Pons (tissue), 1 donor: ENCODE measurements at regions not wholly inside any gene's neighbourhood (a gene's known extent, or its start where the extent isn't known, plus 50 kb on each side); places are given as distances from the start of the nearest gene placed in this dataset.
"Not testable (repeated sequence)": the region's sequence is repeated elsewhere in the genome, so short reads cannot be mapped to it uniquely, and the experiment has no call there.

Experiments
- DNase-seq: peaks from one replicate; pipeline ENCODE4 v3.0.0-alpha.2; 2016; ENCODE audit warnings: low spot score

DNA sequence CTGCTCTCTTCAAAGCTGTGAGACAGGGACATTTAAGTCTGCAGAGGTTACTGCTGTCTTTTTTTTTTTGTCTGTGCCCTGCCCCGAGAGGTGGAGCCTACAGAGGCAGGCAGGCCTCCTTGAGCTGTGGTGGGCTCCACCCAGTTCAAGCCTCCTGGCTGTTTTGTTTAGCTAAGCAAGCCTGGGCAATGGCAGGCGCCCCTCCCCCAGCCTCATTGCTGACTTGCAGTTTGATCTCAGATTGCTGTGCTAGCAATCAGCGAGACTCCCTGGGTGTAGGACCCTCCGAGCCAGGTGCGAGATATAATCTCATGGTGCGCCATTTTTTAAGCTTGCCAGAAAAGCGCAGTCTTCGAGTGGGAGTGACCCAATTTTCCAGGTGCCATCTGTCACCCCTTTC lies 1595.8 kb downstream of the NLGN4Y start:
- not testable (repeated sequence) for DNase-seq

DNA sequence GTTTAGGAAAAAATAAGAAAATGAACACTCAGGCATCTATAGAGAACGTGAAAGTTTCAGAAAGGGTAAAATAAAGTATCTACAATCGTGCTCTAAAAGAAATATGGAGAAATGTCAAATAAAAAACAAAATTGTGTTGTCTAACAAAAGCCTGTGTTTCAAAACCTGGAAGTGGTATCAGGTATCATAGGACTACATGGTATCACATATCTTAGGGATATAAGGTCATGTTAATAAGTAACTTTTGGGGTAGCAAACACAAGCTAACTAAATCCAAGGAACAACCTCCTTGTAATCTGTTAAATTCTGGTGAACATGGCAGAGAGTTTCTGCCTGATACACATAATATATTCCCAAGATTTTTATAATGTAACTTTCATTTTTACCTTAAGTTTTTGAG lies 1597.7 kb downstream of the NLGN4Y start:
- DNase-seq: no peak

DNA sequence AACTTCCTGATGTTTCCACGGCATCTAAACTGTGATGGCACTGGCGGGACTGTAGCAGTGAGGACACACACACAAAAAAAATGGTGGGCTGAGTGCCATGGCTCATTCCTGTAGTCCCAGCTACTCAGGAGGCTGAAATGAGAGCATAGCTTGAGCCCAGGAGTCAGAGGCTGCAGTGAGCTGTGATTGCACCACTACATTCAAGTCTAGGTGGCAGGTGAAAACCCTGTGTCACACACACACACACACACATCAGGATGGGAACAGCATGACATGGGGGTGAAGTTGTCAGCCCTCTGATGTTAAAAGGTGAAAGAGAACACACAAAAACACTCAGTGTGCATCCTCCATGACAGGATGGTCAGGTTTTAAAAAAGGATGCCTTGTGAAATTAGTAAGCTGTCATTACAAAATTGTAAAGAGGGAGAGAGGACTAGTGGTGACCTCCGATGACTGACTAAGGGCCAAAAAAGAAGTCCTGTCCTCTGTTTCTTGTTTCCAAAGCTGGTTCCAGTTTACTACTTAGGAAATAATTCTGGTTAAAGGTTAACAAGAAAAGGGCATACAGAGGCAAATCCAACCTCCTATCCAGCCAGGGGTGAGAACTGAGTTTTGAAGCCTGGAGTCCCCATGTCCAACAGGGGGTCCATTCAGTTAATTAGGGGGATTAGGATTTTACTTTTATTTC lies 1600.4 kb downstream of the NLGN4Y start:
- DNase-seq: no peak

DNA sequence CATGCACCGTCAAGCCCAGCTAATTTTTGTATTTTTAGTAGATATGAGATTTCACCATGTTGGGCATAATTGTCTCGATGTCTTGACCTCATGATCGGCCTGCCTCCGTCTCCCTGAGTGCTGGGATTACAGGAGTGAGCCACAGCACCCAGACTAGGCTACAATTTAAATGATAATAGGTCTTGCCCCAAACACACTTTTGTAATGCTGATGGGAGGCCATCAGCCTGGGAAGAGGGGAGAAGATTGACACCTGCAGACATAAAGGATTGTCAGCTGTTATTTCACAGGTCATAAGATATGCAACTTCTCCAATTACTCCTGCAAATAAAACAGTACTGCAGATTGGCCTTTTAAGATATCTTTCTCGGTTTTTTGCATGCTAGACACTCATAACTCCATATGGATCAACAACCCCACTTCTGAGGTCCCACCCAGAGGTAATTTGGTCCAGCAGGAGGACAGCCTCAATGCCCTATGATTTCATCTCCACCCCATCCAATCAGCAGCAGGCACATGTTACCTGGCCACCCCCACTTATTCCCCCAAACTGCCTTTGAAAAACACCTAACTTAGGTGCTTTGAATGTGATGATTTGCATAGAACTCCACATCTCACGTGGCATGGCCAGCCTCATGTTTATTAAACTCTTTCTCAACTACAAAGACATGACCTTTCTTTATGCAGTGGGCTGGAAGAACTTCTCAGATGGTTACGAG lies 1612.4 kb downstream of the NLGN4Y start:
- DNase-seq: no peak

DNA sequence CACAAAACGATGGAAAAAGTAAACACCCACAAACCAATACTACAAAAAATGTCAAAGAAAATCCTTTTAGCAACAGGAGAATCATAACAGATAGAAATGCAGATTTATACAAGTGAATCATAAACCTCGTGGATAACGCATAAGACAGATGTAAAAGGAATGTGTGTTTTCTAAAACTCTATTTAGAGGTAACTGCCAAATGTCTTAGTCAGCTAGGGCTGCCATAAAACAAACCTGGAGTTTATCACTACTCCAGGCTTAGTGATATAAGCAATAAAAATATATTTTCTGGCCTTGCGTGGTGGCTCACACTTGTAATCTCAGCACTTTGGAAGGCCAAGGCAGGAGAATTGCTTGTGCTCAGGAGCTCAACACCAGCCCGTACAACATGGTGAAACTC lies 1633.5 kb downstream of the NLGN4Y start:
- no peak for DNase-seq

DNA sequence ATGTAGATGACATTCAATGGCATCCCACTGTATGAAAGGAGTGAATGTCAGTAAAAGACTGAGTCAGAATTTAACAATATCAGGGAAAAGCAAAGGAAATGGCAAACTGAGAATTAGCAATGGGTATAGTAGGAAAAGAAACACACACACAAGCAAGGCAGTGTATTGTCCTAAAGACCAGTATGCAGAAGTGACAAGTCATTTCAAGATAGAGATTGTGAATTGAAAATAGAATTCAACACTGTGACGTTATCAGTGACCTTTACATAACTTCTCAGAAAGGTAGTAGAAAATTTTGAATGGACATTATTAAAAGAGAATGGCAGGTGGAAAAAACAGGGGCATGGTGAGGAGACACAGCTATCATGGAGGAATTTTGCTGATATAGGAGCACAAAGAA lies 1651.4 kb downstream of the NLGN4Y start:
- DNase-seq: not testable (repeated sequence)

DNA sequence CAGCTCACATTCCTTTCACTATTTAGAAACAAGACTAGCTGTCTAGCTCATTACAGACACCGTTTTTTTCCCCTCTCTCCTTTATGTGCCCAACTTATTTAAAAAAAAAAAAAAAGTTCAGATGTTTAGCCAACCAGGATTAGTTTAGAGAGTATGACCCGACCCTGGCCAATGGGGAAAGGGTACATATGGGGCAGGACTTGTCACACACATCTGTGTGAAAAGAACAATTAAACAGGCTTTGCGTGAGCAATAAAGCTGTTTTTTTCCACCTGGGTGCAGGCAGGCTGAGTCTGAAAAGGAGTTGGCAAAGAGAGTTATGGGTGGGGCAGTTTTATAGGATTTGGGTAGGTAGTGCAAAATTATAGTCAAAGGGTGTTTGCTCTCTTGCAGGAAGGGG lies 1674.5 kb downstream of the CDY2B start:
- DNase-seq: not testable (repeated sequence)

DNA sequence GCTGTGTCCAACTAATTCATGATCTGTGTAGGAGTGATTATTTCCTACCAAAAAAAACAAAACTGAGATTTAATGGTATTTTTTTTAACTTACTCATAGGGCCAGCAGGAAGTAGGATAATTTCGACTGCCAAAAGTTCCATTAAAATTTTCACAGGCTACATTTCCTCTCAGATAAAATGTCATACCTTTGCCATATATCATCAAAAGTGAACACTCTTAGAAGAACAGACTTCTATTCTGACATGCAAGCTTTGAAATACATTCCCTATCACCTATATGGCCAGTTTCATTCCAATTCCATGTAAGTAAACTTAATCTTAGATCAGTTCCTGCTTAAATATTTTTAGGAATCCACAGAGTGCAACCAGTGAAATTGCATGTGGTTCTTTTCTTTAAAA lies 1636.7 kb downstream of the CDY2B start:
- DNase-seq: not testable (repeated sequence)

DNA sequence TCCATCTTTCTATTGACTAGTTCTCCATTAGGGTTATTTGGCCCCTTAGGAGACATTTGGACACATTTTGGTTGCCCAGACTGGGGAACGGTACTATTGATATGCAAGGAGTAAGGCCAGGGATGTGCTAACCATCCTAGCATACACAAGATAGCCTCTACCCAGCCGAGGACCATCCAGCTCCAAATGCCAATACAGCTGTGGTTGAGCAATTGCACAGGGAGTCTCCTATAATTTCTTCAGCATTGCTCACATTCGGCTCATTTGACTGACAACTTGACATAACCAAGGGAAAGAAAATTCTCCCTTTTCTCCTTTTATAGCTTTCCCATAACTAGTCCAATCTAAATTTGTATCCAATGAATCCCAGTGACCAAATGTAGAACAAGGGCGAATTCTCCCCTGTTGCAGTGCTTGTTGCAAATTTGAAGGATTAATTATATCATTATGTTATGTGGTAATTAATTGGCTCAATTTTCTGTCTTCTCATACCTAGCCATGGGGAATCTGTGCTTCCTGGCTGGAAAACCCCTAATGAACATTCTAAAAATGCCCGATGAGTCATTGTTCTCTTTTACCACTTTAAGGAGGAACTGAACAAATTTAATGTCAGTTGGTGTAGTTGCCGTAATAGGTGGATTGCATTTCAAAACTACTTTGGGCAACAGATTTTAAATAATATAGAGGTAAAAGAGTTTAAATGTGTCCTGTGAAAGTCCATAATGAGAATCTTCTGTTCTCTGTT lies 1625.3 kb downstream of the CDY2B start:
- DNase-seq: not testable (repeated sequence)

DNA sequence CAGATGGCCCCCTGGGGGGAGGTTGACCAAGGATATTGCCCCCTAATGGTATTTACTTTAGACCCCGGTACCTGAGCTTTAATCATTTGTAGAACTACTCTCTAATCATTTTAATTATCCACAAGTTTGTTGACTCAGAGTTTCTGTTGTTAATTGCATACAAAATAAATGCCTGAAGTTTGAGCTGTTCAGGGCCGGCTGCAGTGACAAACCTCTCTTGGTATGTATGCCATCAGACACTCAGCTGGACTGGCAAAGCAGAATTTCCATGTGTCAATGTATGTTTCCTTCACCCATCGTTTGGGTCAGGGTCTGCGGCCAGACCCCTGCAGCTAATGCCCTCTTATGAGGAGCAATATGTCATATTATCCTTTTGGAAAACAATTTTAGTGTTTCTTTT lies 1624.2 kb downstream of the CDY2B start:
- DNase-seq: not testable (repeated sequence)
